Common myeloid progenitor, CD34-positive (primary cell): ENCODE measurements at regions not wholly inside any gene's neighbourhood (a gene's known extent, or its start where the extent isn't known, plus 50 kb on each side); places are given as distances from the start of the nearest gene placed in this dataset.

Experiments used
- CTCF ChIA-PET: fragments of 350-600 bp; sonication (Branson Sonifier 250); formaldehyde crosslinking; loops from one replicate; lab custom pipeline; 2021; ENCODE audit warnings: antibody characterized with exemption; lab: Charles Lee
- POLR2A ChIA-PET: fragments of 350-600 bp; sonication (Branson Sonifier 250); formaldehyde crosslinking; loops from one replicate; lab custom pipeline; 2021; ENCODE audit warnings: antibody characterized with exemption; lab: Charles Lee
- DNase-seq, 3 donors: peaks; one replicate each; pipeline versions ENCODE4 v3.0.0 to v3.0.0-alpha.2; 2013
- H3K27ac ChIP-seq, 2 experiments: 1 replicate in 1 of 2; 2 replicates in 1 of 2; pipeline ENCODE4 v1.7.0; 2013; ENCODE audit warnings: inconsistent platforms in 2 of 2, low read length in 2 of 2, mild to moderate bottlenecking in 2 of 2, low read depth in 1 of 2, moderate library complexity in 1 of 2; ENCODE audit not compliant: severe bottlenecking in 2 of 2, insufficient read depth in 1 of 2, poor library complexity in 1 of 2
- H3K27me3 ChIP-seq, 5 experiments: replicated peaks in 2 of 5; 1 replicate in 3 of 5; 2 replicates in 2 of 5; pipeline versions ENCODE4 v1.6.1 to v1.7.0; 2013; ENCODE audit warnings: low read length in 4 of 5, mild to moderate bottlenecking in 2 of 5, moderate library complexity in 2 of 5, inconsistent platforms in 1 of 5; ENCODE audit not compliant: insufficient read depth in 5 of 5, control insufficient read depth in 4 of 5
- H3K36me3 ChIP-seq, 4 experiments: 1 replicate in 2 of 4; 2 replicates in 2 of 4; pipeline versions ENCODE4 v1.6.1 to v1.7.0; 2013; ENCODE audit warnings: low read length in 3 of 4, control low read depth in 1 of 4, mild to moderate bottlenecking in 1 of 4; ENCODE audit not compliant: control insufficient read depth in 4 of 4, insufficient read depth in 4 of 4
- H3K4me1 ChIP-seq, 4 experiments: 1 replicate in 3 of 4; 2 replicates in 1 of 4; pipeline versions ENCODE4 v1.6.1 to v1.7.1; 2013; ENCODE audit warnings: low read length in 3 of 4, mild to moderate bottlenecking in 3 of 4, control low read depth in 1 of 4, inconsistent platforms in 1 of 4, moderate library complexity in 1 of 4; ENCODE audit not compliant: control insufficient read depth in 4 of 4, insufficient read depth in 4 of 4; ENCODE audit errors: control extremely low read depth in 1 of 4
- H3K4me3 ChIP-seq, 7 experiments: 1 replicate in 4 of 7; 2 replicates in 3 of 7; pipeline versions ENCODE4 v1.5.1 to v1.7.0; 2013; ENCODE audit warnings: mild to moderate bottlenecking in 7 of 7, low read length in 6 of 7, moderate library complexity in 6 of 7, inconsistent platforms in 2 of 7, low read depth in 2 of 7, control low read depth in 1 of 7; ENCODE audit not compliant: insufficient read depth in 4 of 7, control insufficient read depth in 1 of 7; ENCODE audit errors: extremely low read depth in 1 of 7
- H3K9me3 ChIP-seq, 5 experiments: 1 replicate in 4 of 5; 2 replicates in 1 of 5; pipeline versions ENCODE4 v1.6.1 to v1.7.1; 2013; ENCODE audit warnings: low read length in 4 of 5, mild to moderate bottlenecking in 2 of 5, inconsistent platforms in 1 of 5, low read depth in 1 of 5, moderate library complexity in 1 of 5; ENCODE audit not compliant: control insufficient read depth in 4 of 5, insufficient read depth in 2 of 5; ENCODE audit errors: control extremely low read depth in 1 of 5
- WGBS: methylation state at CpG from one replicate; pipeline ENCODE4 v1.1.5; 2013; ENCODE audit not compliant: insufficient coverage; 5-methylcytosine and 5-hydroxymethylcytosine counted together

DNA sequence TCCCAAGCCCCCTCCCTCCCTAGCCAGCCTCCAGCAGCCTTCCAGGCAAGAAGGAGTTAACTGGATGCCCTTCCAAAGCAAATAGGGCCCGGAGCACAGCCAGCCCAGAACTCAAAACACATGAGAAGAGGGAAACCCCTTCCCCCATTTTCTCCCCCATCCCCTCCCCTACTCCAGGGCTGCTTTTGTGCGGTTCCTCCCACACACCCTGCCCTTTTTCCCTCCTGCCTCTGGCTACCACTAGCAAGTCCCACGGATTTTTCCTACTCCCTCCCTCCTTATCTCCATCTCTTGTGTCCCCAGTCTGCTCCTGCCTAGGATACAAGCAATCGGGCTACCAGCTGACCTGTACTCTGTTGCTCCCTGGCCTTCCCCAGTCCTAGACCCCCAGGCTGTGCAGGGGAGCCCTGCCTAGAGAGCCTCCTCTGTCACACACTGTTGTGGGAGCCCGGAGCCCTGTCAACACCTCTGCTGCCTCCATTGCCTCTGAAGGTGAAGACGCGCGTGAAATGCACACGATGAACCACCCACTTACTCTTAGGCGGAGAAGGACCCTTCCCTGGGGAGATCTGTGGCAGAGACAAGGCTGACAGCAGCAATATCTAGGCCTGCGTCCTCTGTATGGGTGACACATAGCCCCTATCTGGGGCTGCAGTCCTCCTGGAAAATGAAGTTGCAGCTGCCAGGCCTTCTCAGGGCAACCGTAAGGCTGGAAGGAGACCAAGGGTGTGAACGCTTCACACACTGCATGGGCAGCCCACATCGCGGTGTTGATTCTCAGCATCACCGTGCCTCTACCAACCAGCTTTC lies 282.8 kb downstream of the MN1 start:
- WGBS = 93% methylated on average over 13 of the region's 16 CpGs
- CTCF ChIA-PET = no interaction called here
- no peaks in the 10 kb centered on the region for H3K9me3 ChIP-seq

DNA sequence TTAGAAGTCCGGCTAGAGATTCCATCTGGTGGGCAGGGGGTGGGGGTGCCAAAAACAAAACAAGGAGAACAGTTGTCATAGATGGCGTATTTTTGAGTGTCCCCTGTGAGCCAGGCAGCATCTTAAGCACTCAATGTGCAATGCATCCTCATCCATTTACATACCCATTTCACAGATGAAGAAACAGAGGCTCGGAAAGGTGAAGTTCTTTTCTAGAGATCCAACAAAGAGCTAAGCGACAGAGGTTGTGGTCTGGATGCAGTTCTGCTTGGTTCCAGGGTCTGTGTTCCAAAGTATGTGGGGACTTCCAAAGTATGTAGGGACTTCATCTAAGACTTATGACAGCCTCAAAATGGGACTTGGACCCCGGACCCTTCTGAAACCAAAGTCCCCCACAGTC lies 277.8 kb downstream of the MN1 start:
- no peaks in the 10 kb centered on the region for H3K27me3 ChIP-seq
- no peak overlapping the region for H3K27ac ChIP-seq
- POLR2A ChIA-PET = no interaction called here
- 100% methylated on average over 2 of the region's 5 CpGs for WGBS
- H3K36me3 ChIP-seq = no peaks in the 10 kb centered on the region
- H3K4me1 ChIP-seq = no peaks in the 10 kb centered on the region
- DNase-seq = no peak
- H3K9me3 ChIP-seq = no peaks in the 10 kb centered on the region
- H3K4me3 ChIP-seq = no peak overlapping the region
- CTCF ChIA-PET = no interaction called here

More for the DNA sequence above, 282.8 kb downstream of the MN1 start:
- Histone ChIP-seq H3K4me3 (no peak overlapping the region), H3K27ac (no peak overlapping the region), H3K27me3 (no peaks in the 10 kb centered on the region), H3K4me1 (no peaks in the 10 kb centered on the region), H3K36me3 (no peaks in the 10 kb centered on the region)
- DNase-seq = no peak
- POLR2A ChIA-PET = no interaction called here

DNA sequence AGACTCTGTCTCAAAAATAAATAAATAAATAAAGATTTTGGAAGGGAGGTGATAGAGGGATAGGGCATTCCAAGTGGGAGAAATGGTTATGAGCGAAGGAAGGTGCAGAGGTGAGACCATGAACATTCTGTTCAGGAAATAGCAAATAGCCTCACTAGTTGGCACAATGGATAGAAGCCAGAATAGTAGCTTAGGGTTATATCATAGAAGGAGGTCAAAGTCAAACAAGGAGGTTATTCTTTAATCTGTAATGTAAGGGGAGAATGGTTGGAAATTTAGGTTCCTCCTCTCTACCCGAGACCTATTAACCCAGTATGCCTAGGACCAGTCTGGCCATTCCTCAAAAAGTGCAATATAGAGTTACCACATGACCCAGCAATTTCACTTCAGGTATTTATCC lies 275.8 kb downstream of the MN1 start:
- H3K4me3 ChIP-seq = no peak overlapping the region
- no peak overlapping the region for H3K27ac ChIP-seq
- no peaks in the 10 kb centered on the region for H3K27me3 ChIP-seq
- H3K9me3 ChIP-seq = no peaks in the 10 kb centered on the region
- 100% methylated on average over 1 of the region's 2 CpGs for WGBS
- ChIA-PET CTCF (no interaction called here), POLR2A (no interaction called here)
- no peak for DNase-seq
- no peaks in the 10 kb centered on the region for H3K36me3 ChIP-seq
- no peaks in the 10 kb centered on the region for H3K4me1 ChIP-seq

DNA sequence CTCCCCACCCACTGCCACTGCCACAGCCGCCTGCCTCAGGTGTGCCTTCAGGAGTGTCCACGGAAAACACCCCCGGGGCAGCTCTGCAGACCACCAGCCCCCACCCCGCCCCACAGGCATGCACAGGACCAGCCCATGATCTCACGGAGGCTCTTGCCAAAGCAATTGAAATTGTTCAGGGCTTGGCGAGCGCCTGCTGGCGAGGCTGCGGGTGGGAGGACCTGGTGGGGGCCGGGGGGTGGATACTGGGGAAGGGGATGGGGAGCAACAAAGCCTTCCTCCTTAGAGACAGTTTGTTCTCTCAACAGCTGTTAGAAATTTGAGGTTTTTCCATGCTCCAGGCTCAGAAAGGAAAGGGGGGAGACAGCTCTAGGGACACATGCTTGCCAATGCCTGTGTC lies 274.7 kb downstream of the MN1 start:
- 97% methylated on average over 6 of the region's 10 CpGs for WGBS
- POLR2A ChIA-PET = no interaction called here
- no peak overlapping the region for H3K27ac ChIP-seq
- no peaks in the 10 kb centered on the region for H3K4me1 ChIP-seq
- H3K36me3 ChIP-seq = no peaks in the 10 kb centered on the region
- H3K4me3 ChIP-seq = no peak overlapping the region
- no peaks in the 10 kb centered on the region for H3K27me3 ChIP-seq
- CTCF ChIA-PET = no interaction called here
- no peak for DNase-seq
- H3K9me3 ChIP-seq = peaks cover 0 to 3% (median 0%) of the 10 kb centered on the region in 5 experiments

DNA sequence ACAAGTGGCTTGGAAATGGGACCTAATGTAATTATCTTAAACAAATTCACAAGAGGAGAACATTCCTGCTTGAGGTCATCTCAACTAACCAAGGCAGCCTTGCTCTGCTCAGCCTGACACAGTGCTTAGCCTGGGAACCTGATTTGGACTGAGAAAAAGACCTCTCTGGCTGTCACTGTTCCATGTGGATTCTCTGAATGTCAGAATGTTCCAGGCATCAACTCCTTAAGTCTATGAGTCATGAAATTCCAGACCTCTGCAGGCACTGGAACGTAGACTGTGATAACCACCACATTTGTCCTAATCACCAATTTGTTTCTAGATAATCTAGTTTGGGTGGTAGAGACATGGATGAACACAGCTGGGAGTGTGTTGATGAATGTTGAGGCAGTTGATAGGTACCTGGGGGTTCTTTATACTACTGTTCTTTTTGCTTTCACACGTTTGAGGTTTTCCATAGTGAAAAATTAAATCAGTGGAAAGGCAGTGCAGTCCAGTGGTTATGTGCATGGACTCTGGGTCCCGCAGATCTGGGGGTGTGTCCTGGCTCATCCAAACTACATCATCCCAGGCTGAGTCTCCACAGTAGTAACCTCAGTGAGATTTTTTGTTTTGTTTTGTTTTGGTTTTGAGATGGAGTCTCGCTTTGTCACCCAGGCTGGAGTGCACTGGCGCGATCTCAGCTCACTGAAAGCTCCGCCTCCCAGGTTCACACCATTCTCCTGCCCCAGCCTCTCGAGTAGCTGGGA lies 269.6 kb downstream of the MN1 start:
- Histone ChIP-seq H3K4me1 (no peaks in the 10 kb centered on the region), H3K36me3 (no peaks in the 10 kb centered on the region), H3K4me3 (no peak overlapping the region), H3K27me3 (no peaks in the 10 kb centered on the region), H3K27ac (no peak overlapping the region), H3K9me3 (peaks cover 0 to 3% (median 0%) of the 10 kb centered on the region in 5 experiments)
- WGBS = 67% methylated on average over 1 of the region's 8 CpGs
- POLR2A ChIA-PET = no interaction called here
- DNase-seq = no peak
- CTCF ChIA-PET = interaction anchor here (0.7 kb wide), 1 partner anchor 71 kb away, joined by 3 read pairs; no protein-coding TSS in a partner anchor

DNA sequence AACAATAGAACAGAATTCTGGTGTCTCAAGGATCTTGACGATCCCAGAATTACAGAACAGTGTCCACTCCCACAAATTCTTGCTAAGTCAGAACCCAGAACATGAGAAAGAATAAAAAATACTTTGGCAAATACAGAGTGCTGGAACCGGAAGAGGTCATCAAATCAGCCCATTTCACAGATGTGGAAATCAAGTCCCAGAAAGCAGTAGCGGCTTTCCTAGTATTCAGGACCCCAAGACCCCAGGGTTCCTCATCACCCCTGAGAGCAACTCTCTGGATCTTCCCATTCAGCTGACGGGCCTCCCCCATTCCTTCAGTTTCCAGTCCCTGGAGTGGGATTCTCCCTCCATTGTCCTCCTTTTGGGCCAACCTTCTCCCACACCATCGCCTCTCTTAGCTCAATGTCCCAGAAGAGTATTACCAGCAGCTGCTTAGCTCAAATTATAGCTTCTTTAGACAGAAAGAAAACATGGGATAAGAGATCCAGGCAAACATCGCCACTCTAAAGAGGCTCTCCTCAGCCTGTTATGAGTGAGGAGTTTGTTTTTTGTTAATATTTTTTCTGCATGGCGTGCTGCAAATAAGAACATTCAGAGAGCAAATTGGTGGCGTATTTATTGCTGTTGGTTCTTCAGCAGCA lies 268.3 kb downstream of the MN1 start:
- ChIA-PET CTCF (no interaction called here), POLR2A (no interaction called here)
- Histone ChIP-seq H3K4me3 (no peak overlapping the region), H3K4me1 (peaks cover 0 to 3% (median 0%) of the 10 kb centered on the region in 4 experiments), H3K27ac (no peak overlapping the region), H3K27me3 (no peaks in the 10 kb centered on the region), H3K36me3 (no peaks in the 10 kb centered on the region), H3K9me3 (peaks cover 0 to 3% (median 0%) of the 10 kb centered on the region in 5 experiments)
- no peak for DNase-seq
- 98% methylated on average over 7 of the region's 8 CpGs for WGBS
